Lung (tissue), 11 donors: ENCODE measurements at regions not wholly inside any gene's neighbourhood (a gene's known extent, or its start where the extent isn't known, plus 50 kb on each side); places are given as distances from the start of the nearest gene placed in this dataset.

Source experiments
- ATAC-seq: fragments of 200-7000 bp; cut with Tn5 transposase; one replicate; pipeline ENCODE4 v1.9.1; 2020; ENCODE audit warnings: moderate number of reproducible peaks; ENCODE audit not compliant: insufficient read depth, low FRiP score
- DNase-seq, 3 donors: peaks; one replicate each; pipeline ENCODE4 v3.0.0-alpha.2; 2013 to 2017
- H3K27ac ChIP-seq, 2 donors: one replicate each; pipeline ENCODE4 v1.5.1; 2013; ENCODE audit warnings: mild to moderate bottlenecking in 2 of 2, moderate library complexity in 2 of 2, control low read depth in 1 of 2, inconsistent platforms in 1 of 2, low read depth in 1 of 2, low read length in 1 of 2
- H3K27me3 ChIP-seq, 3 donors: one replicate each; pipeline ENCODE4 v1.5.1; 2013; ENCODE audit warnings: low read length in 2 of 3; ENCODE audit not compliant: control insufficient read depth in 3 of 3, insufficient read depth in 3 of 3
- H3K36me3 ChIP-seq, 4 donors: one replicate each; pipeline ENCODE4 v1.5.1; 2013; ENCODE audit warnings: low read length in 4 of 4, mild to moderate bottlenecking in 1 of 4, moderate library complexity in 1 of 4; ENCODE audit not compliant: control insufficient read depth in 4 of 4, insufficient read depth in 4 of 4
- H3K4me1 ChIP-seq, 5 donors: one replicate each; pipeline ENCODE4 v1.5.1; 2013; ENCODE audit warnings: low read length in 5 of 5, mild to moderate bottlenecking in 2 of 5, moderate library complexity in 1 of 5; ENCODE audit not compliant: control insufficient read depth in 5 of 5, insufficient read depth in 5 of 5
- H3K4me3 ChIP-seq: one replicate; pipeline ENCODE4 v1.5.1; 2013; ENCODE audit warnings: mild to moderate bottlenecking, control low read depth, moderate library complexity
- H3K9ac ChIP-seq, 2 donors: one replicate each; pipeline ENCODE4 v1.5.1; 2013; ENCODE audit warnings: low read length in 2 of 2, control low read depth in 1 of 2; ENCODE audit not compliant: insufficient read depth in 1 of 2
- H3K9me3 ChIP-seq, 4 donors: one replicate each; pipeline ENCODE4 v1.5.1; 2013; ENCODE audit warnings: low read length in 3 of 4, mild to moderate bottlenecking in 1 of 4, moderate library complexity in 1 of 4; ENCODE audit not compliant: control insufficient read depth in 4 of 4, insufficient read depth in 3 of 4
- CTCF ChIP-seq: IDR thresholded peaks from 2 replicates; pipeline ENCODE4 v1.5.1; 2012; ENCODE audit warnings: mild to moderate bottlenecking; ENCODE audit errors: control extremely low read depth, extremely low read depth
- WGBS, 2 donors: extraction: QIAGEN DNeasy Blood & Tissue Kit; methylation state at CpG; one replicate each; pipeline ENCODE4 v1.1.7; 2013; 5-methylcytosine and 5-hydroxymethylcytosine counted together
- donor health status: control.
- donor health status: control.
- donor health status: Bipolar disorder and iron deficiency.
- donor health status: healthy.
- donor health status: DM: yes; HTN: yes; CAD: no.

DNA sequence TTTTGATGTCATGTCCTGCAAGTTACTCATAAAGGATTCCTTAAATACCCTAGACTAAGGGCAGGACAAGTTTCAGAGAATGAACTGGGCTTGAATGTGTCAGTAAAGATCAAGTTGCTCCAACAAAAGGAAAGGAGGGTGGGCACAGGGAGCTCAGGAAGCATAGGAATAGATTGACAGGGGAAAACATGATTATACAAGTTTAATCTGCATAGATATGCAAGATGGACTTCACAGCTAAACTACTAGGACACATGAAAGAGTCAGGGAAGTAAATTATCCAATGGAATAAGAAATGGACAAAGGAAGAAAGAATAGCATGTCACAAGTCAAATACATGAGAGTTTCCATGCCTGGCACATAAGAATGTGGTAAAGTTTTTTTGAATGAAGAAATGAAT, 203.9 kb upstream of the SAMSN1 start:
- no peak overlapping the region for H3K4me3 ChIP-seq
- TF ChIP-seq CTCF, result no peak
- H3K4me1 ChIP-seq, result no peaks in the 10 kb centered on the region
- DNase-seq (no peak), ATAC-seq (no peak)
- no peaks in the 10 kb centered on the region for H3K27me3 ChIP-seq
- H3K27ac ChIP-seq, result no peak overlapping the region
- H3K9me3 ChIP-seq, result no peaks in the 10 kb centered on the region
- no peak overlapping the region for H3K9ac ChIP-seq
- no peaks in the 10 kb centered on the region for H3K36me3 ChIP-seq

GRCh38 chr21:14748662-14749061, 202.5 kb upstream of the SAMSN1 start:
- no peak overlapping the region for H3K4me3 ChIP-seq
- no peak overlapping the region for H3K9ac ChIP-seq
- DNase-seq (no peak), ATAC-seq (no peak)
- TF ChIP-seq CTCF, result no peak
- H3K27me3 ChIP-seq, result no peaks in the 10 kb centered on the region
- no peaks in the 10 kb centered on the region for H3K4me1 ChIP-seq
- H3K36me3 ChIP-seq, result no peaks in the 10 kb centered on the region
- WGBS, 2 donors, result 82 to 88% methylated on average over 2 of the region's 2 CpGs
- H3K9me3 ChIP-seq, result no peaks in the 10 kb centered on the region
- no peak overlapping the region for H3K27ac ChIP-seq

DNA sequence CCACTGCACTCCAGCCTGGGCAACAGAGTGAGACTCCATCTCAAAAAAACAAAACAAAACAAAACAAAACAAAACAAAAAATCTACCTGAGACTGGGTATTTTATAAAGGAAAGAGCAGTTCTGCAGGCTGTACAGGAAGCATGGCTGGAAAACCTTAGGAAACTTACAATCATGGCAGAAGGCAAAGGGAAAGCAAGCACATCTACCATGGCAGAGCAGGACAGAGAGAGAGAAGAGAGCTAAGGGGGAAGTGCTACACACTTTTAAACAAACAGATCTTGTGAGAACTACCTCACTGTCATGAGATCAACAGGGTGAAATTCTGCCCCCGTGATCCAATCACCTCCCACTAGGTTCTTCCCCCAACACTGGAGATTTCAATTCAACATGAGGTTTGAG, 198.3 kb upstream of the SAMSN1 start:
- H3K4me1 ChIP-seq, result no peaks in the 10 kb centered on the region
- TF ChIP-seq CTCF, result no peak
- DNase-seq (no peak), ATAC-seq (no peak)
- no peaks in the 10 kb centered on the region for H3K9me3 ChIP-seq
- no peaks in the 10 kb centered on the region for H3K36me3 ChIP-seq
- 66 to 88% methylated on average over 1 of the region's 1 CpG for WGBS, 2 donors
- no peak overlapping the region for H3K9ac ChIP-seq
- H3K27ac ChIP-seq, result no peak overlapping the region
- H3K27me3 ChIP-seq, result no peaks in the 10 kb centered on the region
- no peak overlapping the region for H3K4me3 ChIP-seq

- TF ChIP-seq CTCF, result no peak
- WGBS, 2 donors, result 89 to 91% methylated on average over 2 of the region's 2 CpGs
- H3K4me1 ChIP-seq, result no peaks in the 10 kb centered on the region
Observed at GRCh38 chr21:14742119-14742518, 196.0 kb upstream of the SAMSN1 start.

More at GRCh38 chr21:14742119-14742518, 196.0 kb upstream of the SAMSN1 start:
- Histone ChIP-seq H3K4me3 (no peak overlapping the region), H3K27ac (no peak overlapping the region), H3K27me3 (no peaks in the 10 kb centered on the region), H3K36me3 (no peaks in the 10 kb centered on the region), H3K9ac (no peak overlapping the region), H3K9me3 (no peaks in the 10 kb centered on the region)
- no peak for DNase-seq
- ATAC-seq, result no peak
